ENCODE measurements at regions not wholly inside any gene's neighbourhood (a gene's known extent, or its start where the extent isn't known, plus 50 kb on each side); places are given as distances from the start of the nearest gene placed in this dataset.

DNA sequence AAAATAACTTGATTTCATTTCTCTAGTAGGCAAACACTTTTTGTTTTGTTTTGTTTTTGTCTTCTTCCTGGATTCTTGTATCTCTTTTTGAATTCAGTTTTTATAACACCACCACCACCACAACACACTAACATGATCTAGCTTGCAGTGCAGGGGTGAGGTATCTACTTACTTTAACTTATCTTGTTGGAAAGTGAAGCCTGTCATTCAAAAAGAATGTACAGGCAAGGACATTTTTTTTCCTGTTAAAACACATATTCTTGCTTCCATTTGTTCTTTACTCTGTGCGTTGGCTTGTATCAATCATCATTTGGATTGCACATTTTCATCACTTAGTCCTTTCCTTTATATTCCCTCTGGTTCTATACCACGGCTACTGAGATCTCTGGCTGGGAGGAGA is 824.2 kb downstream of the PLCL1 start:
- H3K9me3 Mint-ChIP-seq (ENCODE audit: insufficient read depth): no peaks in the 10 kb centered on the region
- H3K4me1 Mint-ChIP-seq: no peaks in the 10 kb centered on the region
- WGBS (ENCODE audit: insufficient coverage): 81% methylated on average over 2 of the region's 2 CpGs
- H3K27ac ChIP-seq (ENCODE audit: low read length in 2 of 2): no peak overlapping the region
- DNase-seq (no peak), ATAC-seq (ENCODE audit: low read depth) (no peak)
- no peaks in the 10 kb centered on the region for H3K79me2 ChIP-seq (ENCODE audit: control insufficient read depth, insufficient read depth, low read length)
- H3K9ac ChIP-seq (ENCODE audit: low read length): no peak overlapping the region
- POLR2A ChIA-PET: no interaction called here
- no peak overlapping the region for H3K27ac Mint-ChIP-seq
- H3K4me2 ChIP-seq (replicated peaks; ENCODE audit: low read depth, low read length, poor library complexity, severe bottlenecking): no peak overlapping the region
- no peaks in the 10 kb centered on the region for H3K4me1 ChIP-seq (ENCODE audit: control insufficient read depth in 2 of 2, insufficient read depth in 2 of 2, low read length in 2 of 2)
- H3K27me3 Mint-ChIP-seq: no peaks in the 10 kb centered on the region
- CTCF ChIA-PET: no interaction called here
- no peak overlapping the region for H3K4me3 ChIP-seq (ENCODE audit: control extremely low read depth in 1 of 5, extremely low read depth in 1 of 5, insufficient read depth in 1 of 5, low read depth in 2 of 5, low read length in 4 of 5)
- no peaks in the 10 kb centered on the region for H4K20me1 ChIP-seq (ENCODE audit: control insufficient read depth, insufficient read depth, low read length, poor library complexity, severe bottlenecking)
- no peak overlapping the region for H2AFZ ChIP-seq (ENCODE audit: insufficient read depth, low read depth, low read length, poor library complexity, severe bottlenecking)
- no peaks in the 10 kb centered on the region for H3K36me3 ChIP-seq (replicated peaks in 1 of 2; ENCODE audit: control extremely low read depth in 1 of 2, control insufficient read depth in 1 of 2, extremely low read depth in 1 of 2, insufficient read depth in 2 of 2, low read length in 1 of 2)
- intact Hi-C loops (cut with micrococcal nuclease): no loop called here
- no peak overlapping the region for H3K4me3 Mint-ChIP-seq
- no peaks in the 10 kb centered on the region for H3K9me3 ChIP-seq (ENCODE audit: control extremely low read depth in 1 of 3, control insufficient read depth in 2 of 3, insufficient read depth in 1 of 3, low read length in 2 of 3)
- TF ChIP-seq, protein P1, sequence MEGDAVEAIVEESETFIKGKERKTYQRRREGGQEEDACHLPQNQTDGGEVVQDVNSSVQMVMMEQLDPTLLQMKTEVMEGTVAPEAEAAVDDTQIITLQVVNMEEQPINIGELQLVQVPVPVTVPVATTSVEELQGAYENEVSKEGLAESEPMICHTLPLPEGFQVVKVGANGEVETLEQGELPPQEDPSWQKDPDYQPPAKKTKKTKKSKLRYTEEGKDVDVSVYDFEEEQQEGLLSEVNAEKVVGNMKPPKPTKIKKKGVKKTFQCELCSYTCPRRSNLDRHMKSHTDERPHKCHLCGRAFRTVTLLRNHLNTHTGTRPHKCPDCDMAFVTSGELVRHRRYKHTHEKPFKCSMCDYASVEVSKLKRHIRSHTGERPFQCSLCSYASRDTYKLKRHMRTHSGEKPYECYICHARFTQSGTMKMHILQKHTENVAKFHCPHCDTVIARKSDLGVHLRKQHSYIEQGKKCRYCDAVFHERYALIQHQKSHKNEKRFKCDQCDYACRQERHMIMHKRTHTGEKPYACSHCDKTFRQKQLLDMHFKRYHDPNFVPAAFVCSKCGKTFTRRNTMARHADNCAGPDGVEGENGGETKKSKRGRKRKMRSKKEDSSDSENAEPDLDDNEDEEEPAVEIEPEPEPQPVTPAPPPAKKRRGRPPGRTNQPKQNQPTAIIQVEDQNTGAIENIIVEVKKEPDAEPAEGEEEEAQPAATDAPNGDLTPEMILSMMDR (IDR thresholded peaks at IDR 0.05): no peak
- TF ChIP-seq EZH2 (IDR thresholded peaks at IDR 0.05; ENCODE audit: borderline replicate concordance, insufficient read depth, low read depth, low read length, poor library complexity, severe bottlenecking): no peak
- no peaks in the 10 kb centered on the region for H3K27me3 ChIP-seq (replicated peaks in 1 of 4; ENCODE audit: control extremely low read depth in 1 of 4, control insufficient read depth in 3 of 4, insufficient read depth in 4 of 4, low read length in 3 of 4)

DNA sequence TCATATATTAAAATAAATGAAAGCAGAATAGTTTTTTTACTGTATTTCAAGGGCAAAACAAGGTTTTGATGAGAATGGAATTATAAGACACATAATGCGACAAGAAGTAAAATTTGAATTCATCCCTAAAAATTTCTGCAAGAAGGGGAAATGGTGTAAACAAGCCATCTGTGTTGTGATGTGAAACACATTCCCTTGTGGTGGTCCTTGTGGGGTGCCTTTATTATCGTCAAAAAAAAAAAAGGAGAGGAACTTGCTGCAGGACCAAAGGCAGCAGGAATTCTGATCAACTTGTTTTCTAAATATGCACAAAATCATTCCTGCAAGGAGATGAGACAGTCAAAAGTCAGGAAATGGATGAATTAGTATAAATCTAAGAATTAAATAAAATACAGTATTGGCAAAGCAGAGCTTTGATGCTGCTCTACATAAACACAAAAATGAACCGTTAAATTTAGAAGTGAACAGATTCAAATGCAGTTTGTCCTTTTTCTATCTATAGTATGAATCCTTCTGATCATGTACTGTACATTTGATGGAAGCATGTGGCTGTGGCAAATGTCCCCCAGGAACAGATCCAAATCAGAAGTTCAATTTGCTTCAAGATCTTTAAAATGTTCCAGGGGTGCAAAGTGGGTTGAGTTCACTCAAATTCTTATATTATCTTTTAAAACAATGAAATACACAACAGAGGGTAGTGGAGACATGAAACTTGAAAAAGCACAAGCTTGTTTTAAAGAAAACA is 818.8 kb downstream of the PLCL1 start:
- ATAC-seq (ENCODE audit: low read depth) (no peak), DNase-seq (no peak)
- Histone ChIP-seq H3K27ac (ENCODE audit: low read length in 2 of 2) (no peak overlapping the region), H3K4me3 (ENCODE audit: control extremely low read depth in 1 of 5, extremely low read depth in 1 of 5, insufficient read depth in 1 of 5, low read depth in 2 of 5, low read length in 4 of 5) (no peak overlapping the region), H2AFZ (ENCODE audit: insufficient read depth, low read depth, low read length, poor library complexity, severe bottlenecking) (no peak overlapping the region), H3K9ac (ENCODE audit: low read length) (no peak overlapping the region), H3K9me3 (ENCODE audit: control extremely low read depth in 1 of 3, control insufficient read depth in 2 of 3, insufficient read depth in 1 of 3, low read length in 2 of 3) (no peaks in the 10 kb centered on the region), H4K20me1 (ENCODE audit: control insufficient read depth, insufficient read depth, low read length, poor library complexity, severe bottlenecking) (no peaks in the 10 kb centered on the region), H3K4me1 (ENCODE audit: control insufficient read depth in 2 of 2, insufficient read depth in 2 of 2, low read length in 2 of 2) (no peaks in the 10 kb centered on the region), H3K27me3 (replicated peaks in 1 of 4; ENCODE audit: control extremely low read depth in 1 of 4, control insufficient read depth in 3 of 4, insufficient read depth in 4 of 4, low read length in 3 of 4) (no peaks in the 10 kb centered on the region), H3K36me3 (replicated peaks in 1 of 2; ENCODE audit: control extremely low read depth in 1 of 2, control insufficient read depth in 1 of 2, extremely low read depth in 1 of 2, insufficient read depth in 2 of 2, low read length in 1 of 2) (no peaks in the 10 kb centered on the region), H3K79me2 (ENCODE audit: control insufficient read depth, insufficient read depth, low read length) (no peaks in the 10 kb centered on the region), H3K4me2 (replicated peaks; ENCODE audit: low read depth, low read length, poor library complexity, severe bottlenecking) (no peak overlapping the region)
- no CpG with 5 or more reads among the region's 3 CpGs for WGBS (ENCODE audit: insufficient coverage)
- Mint-ChIP-seq H3K9me3 (ENCODE audit: insufficient read depth) (no peaks in the 10 kb centered on the region), H3K4me3 (no peak overlapping the region), H3K27ac (no peak overlapping the region), H3K27me3 (no peaks in the 10 kb centered on the region), H3K4me1 (no peaks in the 10 kb centered on the region)
- intact Hi-C loops (cut with micrococcal nuclease): no loop called here
- TF ChIP-seq, protein P1 (IDR thresholded peaks at IDR 0.05): no peak
- no peak for TF ChIP-seq EZH2 (IDR thresholded peaks at IDR 0.05; ENCODE audit: borderline replicate concordance, insufficient read depth, low read depth, low read length, poor library complexity, severe bottlenecking)
- CTCF ChIA-PET: no interaction called here
- POLR2A ChIA-PET: no interaction called here
